Bronchial epithelial cell (primary cell): ENCODE measurements at regions not wholly inside any gene's neighbourhood (a gene's known extent, or its start where the extent isn't known, plus 50 kb on each side); places are given as distances from the start of the nearest gene placed in this dataset.

Experiments used
- DNase-seq: peaks from one replicate; pipeline ENCODE4 v3.0.0-alpha.2; 2010; ENCODE audit warnings: low read depth
- FAIRE-seq: peaks from 2 replicates; lab custom pipeline; 2011; peaks lifted over from hg19 to GRCh38; lab: Jason Lieb, UNC
- H3K27me3 ChIP-seq: 2 replicates; pipeline ENCODE4 v1.5.1; 2011; ENCODE audit warnings: low read length; ENCODE audit not compliant: control insufficient read depth, insufficient read depth
- H3K36me3 ChIP-seq: 2 replicates; pipeline ENCODE4 v1.5.1; 2011; ENCODE audit warnings: low read length; ENCODE audit not compliant: control insufficient read depth, insufficient read depth
- H3K4me3 ChIP-seq: 2 replicates; pipeline ENCODE4 v1.5.1; 2011; ENCODE audit warnings: mild to moderate bottlenecking, low read depth, low read length, control low read depth
- CTCF ChIP-seq: IDR thresholded peaks from 2 replicates; pipeline ENCODE4 v1.5.1; 2011; ENCODE audit warnings: mild to moderate bottlenecking, moderate library complexity, low read length, control low read depth, inconsistent platforms; ENCODE audit not compliant: insufficient read depth, severe bottlenecking

- FAIRE-seq: no peak
- DNase-seq: no peak
- no peaks in the 10 kb centered on the region for H3K27me3 ChIP-seq
- H3K36me3 ChIP-seq: no peaks in the 10 kb centered on the region
- TF ChIP-seq CTCF: no peak
- H3K4me3 ChIP-seq: no peak overlapping the region
Observed at GRCh38 chr13:33953781-33954180, 135.8 kb downstream of the RFC3 start.

GRCh38 chr13:33956346-33956745 is 138.4 kb downstream of the RFC3 start:
- no peak for TF ChIP-seq CTCF
- no peak for FAIRE-seq
- no peak for DNase-seq

GRCh38 chr13:33957497-33957905 is 139.6 kb downstream of the RFC3 start:
- Histone ChIP-seq H3K36me3 (no peaks in the 10 kb centered on the region), H3K27me3 (no peaks in the 10 kb centered on the region), H3K4me3 (no peak overlapping the region)
- DNase-seq (no peak), FAIRE-seq (no peak)
- TF ChIP-seq CTCF: no peak

More at GRCh38 chr13:33956346-33956745, 138.4 kb downstream of the RFC3 start:
- Histone ChIP-seq H3K27me3 (no peaks in the 10 kb centered on the region), H3K4me3 (no peak overlapping the region), H3K36me3 (no peaks in the 10 kb centered on the region)

- DNase-seq: no peak
- Histone ChIP-seq H3K27me3 (no peaks in the 10 kb centered on the region), H3K4me3 (no peak overlapping the region), H3K36me3 (no peaks in the 10 kb centered on the region)
- TF ChIP-seq CTCF: no peak
- FAIRE-seq: no peak
Observed at GRCh38 chr13:33958964-33959363, 141.0 kb downstream of the RFC3 start.

GRCh38 chr13:33963134-33963533 is 145.2 kb downstream of the RFC3 start:
- FAIRE-seq (no peak), DNase-seq (no peak)
- H3K27me3 ChIP-seq: no peaks in the 10 kb centered on the region
- TF ChIP-seq CTCF: no peak
- no peaks in the 10 kb centered on the region for H3K36me3 ChIP-seq
- no peak overlapping the region for H3K4me3 ChIP-seq

- FAIRE-seq (no peak), DNase-seq (no peak)
- no peak overlapping the region for H3K4me3 ChIP-seq
- no peaks in the 10 kb centered on the region for H3K27me3 ChIP-seq
- TF ChIP-seq CTCF: no peak
- H3K36me3 ChIP-seq: no peaks in the 10 kb centered on the region
Observed at GRCh38 chr13:33963895-33964294, 145.9 kb downstream of the RFC3 start.
